HG03025 (cell line): ENCODE measurements at regions not wholly inside any gene's neighbourhood (a gene's known extent, or its start where the extent isn't known, plus 50 kb on each side); places are given as distances from the start of the nearest gene placed in this dataset.
A peak's percentile ranks its signal among the peaks of the same experiment; 100 is the strongest.

Experiments used
- ATAC-seq: cut with Tn5 transposase; IDR thresholded peaks from one replicate; pipeline ENCODE4 v1.9.1; 2021; ENCODE audit warnings: mild to moderate bottlenecking, moderate library complexity; ENCODE audit not compliant: unreplicated experiment, low FRiP score

GRCh38 chr18:70454704-70455322 lies 166.0 kb downstream of the SOCS6 start:
- ATAC-seq = peak; percentile 63

GRCh38 chr18:70453058-70453775 lies 164.4 kb downstream of the SOCS6 start:
- ATAC-seq = no peak

- ATAC-seq = no peak
Measured at GRCh38 chr18:70452501-70452900, 163.7 kb downstream of the SOCS6 start.

- no peak for ATAC-seq
Measured at GRCh38 chr18:70450426-70451253, 161.8 kb downstream of the SOCS6 start.

- no peak for ATAC-seq
Measured at GRCh38 chr18:70448588-70448987, 159.7 kb downstream of the SOCS6 start.

- no peak for ATAC-seq
Measured at GRCh38 chr18:70446063-70446462, 157.2 kb downstream of the SOCS6 start.

GRCh38 chr18:70442933-70443332 lies 154.1 kb downstream of the SOCS6 start:
- no peak for ATAC-seq

GRCh38 chr18:70432804-70433400 lies 144.1 kb downstream of the SOCS6 start:
- ATAC-seq = no peak

- no peak for ATAC-seq
Measured at GRCh38 chr18:70431203-70431624, 142.4 kb downstream of the SOCS6 start.

- ATAC-seq = no peak
Measured at GRCh38 chr18:70430501-70431173, 141.8 kb downstream of the SOCS6 start.

GRCh38 chr18:70429847-70430500 lies 141.1 kb downstream of the SOCS6 start:
- no peak for ATAC-seq

- ATAC-seq = peak; percentile 99
Measured at GRCh38 chr18:70428439-70428838, 139.6 kb downstream of the SOCS6 start.

GRCh38 chr18:70426818-70427217 lies 138.0 kb downstream of the SOCS6 start:
- ATAC-seq = no peak

- ATAC-seq = no peak
Measured at GRCh38 chr18:70425236-70425635, 136.4 kb downstream of the SOCS6 start.

GRCh38 chr18:70423988-70424387 lies 135.1 kb downstream of the SOCS6 start:
- ATAC-seq = no peak

- ATAC-seq = no peak
Measured at GRCh38 chr18:70423120-70423519, 134.3 kb downstream of the SOCS6 start.

- no peak for ATAC-seq
Measured at GRCh38 chr18:70422391-70422965, 133.6 kb downstream of the SOCS6 start.

- ATAC-seq = no peak
Measured at GRCh38 chr18:70421471-70422390, 132.9 kb downstream of the SOCS6 start.
